ENCODE measurements at regions not wholly inside any gene's neighbourhood (a gene's known extent, or its start where the extent isn't known, plus 50 kb on each side); places are given as distances from the start of the nearest gene placed in this dataset.

DNA sequence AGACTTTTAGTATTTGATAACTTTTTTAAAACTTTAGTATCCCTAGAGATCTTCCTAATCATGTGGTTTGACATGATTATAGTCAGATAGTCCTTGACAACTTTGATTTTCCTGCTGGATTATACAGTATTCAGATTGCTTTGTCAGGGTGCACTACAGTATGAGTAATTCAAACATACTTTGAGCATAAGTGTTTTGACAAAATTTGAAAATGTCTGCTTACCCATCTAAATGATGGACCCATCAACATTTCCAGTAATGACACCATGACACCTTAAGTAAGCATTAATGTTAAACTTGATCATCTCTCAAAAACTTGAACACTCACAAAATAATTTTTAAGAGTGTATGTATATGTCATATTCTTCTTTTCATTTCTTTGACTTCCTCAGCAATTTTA, 514.5 kb upstream of the SMIM31 start:
- TF ChIP-seq, protein P1, sequence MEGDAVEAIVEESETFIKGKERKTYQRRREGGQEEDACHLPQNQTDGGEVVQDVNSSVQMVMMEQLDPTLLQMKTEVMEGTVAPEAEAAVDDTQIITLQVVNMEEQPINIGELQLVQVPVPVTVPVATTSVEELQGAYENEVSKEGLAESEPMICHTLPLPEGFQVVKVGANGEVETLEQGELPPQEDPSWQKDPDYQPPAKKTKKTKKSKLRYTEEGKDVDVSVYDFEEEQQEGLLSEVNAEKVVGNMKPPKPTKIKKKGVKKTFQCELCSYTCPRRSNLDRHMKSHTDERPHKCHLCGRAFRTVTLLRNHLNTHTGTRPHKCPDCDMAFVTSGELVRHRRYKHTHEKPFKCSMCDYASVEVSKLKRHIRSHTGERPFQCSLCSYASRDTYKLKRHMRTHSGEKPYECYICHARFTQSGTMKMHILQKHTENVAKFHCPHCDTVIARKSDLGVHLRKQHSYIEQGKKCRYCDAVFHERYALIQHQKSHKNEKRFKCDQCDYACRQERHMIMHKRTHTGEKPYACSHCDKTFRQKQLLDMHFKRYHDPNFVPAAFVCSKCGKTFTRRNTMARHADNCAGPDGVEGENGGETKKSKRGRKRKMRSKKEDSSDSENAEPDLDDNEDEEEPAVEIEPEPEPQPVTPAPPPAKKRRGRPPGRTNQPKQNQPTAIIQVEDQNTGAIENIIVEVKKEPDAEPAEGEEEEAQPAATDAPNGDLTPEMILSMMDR (IDR thresholded peaks at IDR 0.05): no peak
- TF ChIP-seq POLR2A (IDR thresholded peaks at IDR 0.05): no peak
